ENCODE measurements at regions not wholly inside any gene's neighbourhood (a gene's known extent, or its start where the extent isn't known, plus 50 kb on each side); places are given as distances from the start of the nearest gene placed in this dataset.

- Histone ChIP-seq H4K20me1 (replicated peaks; ENCODE audit: control insufficient read depth, insufficient read depth, low read length) (no peaks in the 10 kb centered on the region), H3K27me3 (ENCODE audit: control insufficient read depth in 2 of 2, insufficient read depth in 2 of 2, low read length in 2 of 2) (no peaks in the 10 kb centered on the region; a peak in 1 of 5 replicates), H3K4me3 (no peak overlapping the region), H3K9me3 (replicated peaks; ENCODE audit: control insufficient read depth, insufficient read depth, low read depth, low read length) (no peaks in the 10 kb centered on the region), H2AFZ (ENCODE audit: low read depth, low read length) (no peak overlapping the region), H3K36me3 (ENCODE audit: control insufficient read depth, insufficient read depth, low read length) (no peaks in the 10 kb centered on the region), H3K79me2 (ENCODE audit: control insufficient read depth, insufficient read depth, low read length) (no peaks in the 10 kb centered on the region), H3K27ac (ENCODE audit: extremely low read depth, low read depth, low read length) (no peak overlapping the region), H3K4me2 (ENCODE audit: insufficient read depth, low read length) (no peak overlapping the region), H3K4me1 (replicated peaks in 1 of 2; ENCODE audit: control insufficient read depth in 2 of 2, insufficient read depth in 2 of 2, low read length in 2 of 2) (no peaks in the 10 kb centered on the region), H3K9me1 (ENCODE audit: control insufficient read depth, insufficient read depth, low read length) (no peaks in the 10 kb centered on the region), H3K9ac (ENCODE audit: insufficient read depth in 1 of 2, low read depth in 2 of 2, low read length in 2 of 2) (no peak overlapping the region)
- no peak for ATAC-seq
- WGBS (ENCODE audit: insufficient coverage, low coverage, missing lambda C conversion rate), result 3% methylated on average over 8 of the region's 11 CpGs
- CTCF ChIA-PET (ENCODE audit: low intra/inter-chr PET ratio), result no interaction called here
- no peak for DNase-seq (ENCODE audit: extremely low read depth in 1 of 4, low spot score in 3 of 4)
- no peak for FAIRE-seq
- in situ Hi-C loops (cut with MboI) (no loop called here), intact Hi-C loops (cut with micrococcal nuclease) (no loop called here)
- no TSS peak for BruUV-seq (replicated peaks)
- TF ChIP-seq CBX8 (IDR thresholded peaks at IDR 0.05; ENCODE audit: borderline replicate concordance, extremely low read depth, low read depth, low read length, poor library complexity, severe bottlenecking), result no peak
- no peak for TF ChIP-seq TGIF2 (CRISPR knock-in tag; IDR thresholded peaks at IDR 0.05)
- TF ChIP-seq, protein P1, sequence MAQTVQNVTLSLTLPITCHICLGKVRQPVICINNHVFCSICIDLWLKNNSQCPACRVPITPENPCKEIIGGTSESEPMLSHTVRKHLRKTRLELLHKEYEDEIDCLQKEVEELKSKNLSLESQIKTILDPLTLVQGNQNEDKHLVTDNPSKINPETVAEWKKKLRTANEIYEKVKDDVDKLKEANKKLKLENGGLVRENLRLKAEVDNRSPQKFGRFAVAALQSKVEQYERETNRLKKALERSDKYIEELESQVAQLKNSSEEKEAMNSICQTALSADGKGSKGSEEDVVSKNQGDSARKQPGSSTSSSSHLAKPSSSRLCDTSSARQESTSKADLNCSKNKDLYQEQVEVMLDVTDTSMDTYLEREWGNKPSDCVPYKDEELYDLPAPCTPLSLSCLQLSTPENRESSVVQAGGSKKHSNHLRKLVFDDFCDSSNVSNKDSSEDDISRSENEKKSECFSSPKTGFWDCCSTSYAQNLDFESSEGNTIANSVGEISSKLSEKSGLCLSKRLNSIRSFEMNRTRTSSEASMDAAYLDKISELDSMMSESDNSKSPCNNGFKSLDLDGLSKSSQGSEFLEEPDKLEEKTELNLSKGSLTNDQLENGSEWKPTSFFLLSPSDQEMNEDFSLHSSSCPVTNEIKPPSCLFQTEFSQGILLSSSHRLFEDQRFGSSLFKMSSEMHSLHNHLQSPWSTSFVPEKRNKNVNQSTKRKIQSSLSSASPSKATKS (CRISPR knock-in tag; IDR thresholded peaks at IDR 0.05), result no peak
- no peak for TF ChIP-seq SNIP1 (IDR thresholded peaks at IDR 0.05; ENCODE audit: low read depth)
- TF ChIP-seq ERF (CRISPR knock-in tag; IDR thresholded peaks at IDR 0.05), result no peak
- TF ChIP-seq, protein P2, sequence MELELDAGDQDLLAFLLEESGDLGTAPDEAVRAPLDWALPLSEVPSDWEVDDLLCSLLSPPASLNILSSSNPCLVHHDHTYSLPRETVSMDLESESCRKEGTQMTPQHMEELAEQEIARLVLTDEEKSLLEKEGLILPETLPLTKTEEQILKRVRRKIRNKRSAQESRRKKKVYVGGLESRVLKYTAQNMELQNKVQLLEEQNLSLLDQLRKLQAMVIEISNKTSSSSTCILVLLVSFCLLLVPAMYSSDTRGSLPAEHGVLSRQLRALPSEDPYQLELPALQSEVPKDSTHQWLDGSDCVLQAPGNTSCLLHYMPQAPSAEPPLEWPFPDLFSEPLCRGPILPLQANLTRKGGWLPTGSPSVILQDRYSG (tag; conservative IDR thresholded peaks at IDR 0.05; ENCODE audit: low read depth), result no peak
- no peak for TF ChIP-seq NR2C1 (IDR thresholded peaks at IDR 0.05)
- TF ChIP-seq NR2C1 (tag; IDR thresholded peaks at IDR 0.05), result no peak
- no peak for TF ChIP-seq DLX4 (CRISPR knock-in tag; IDR thresholded peaks at IDR 0.05)
- POLR2A ChIA-PET, result interaction anchor here (0.6 kb wide), 1 partner anchor 23 kb away, joined by 3 read pairs; no protein-coding TSS in a partner anchor
Measured at GRCh38 chr13:22252281-22252830, 581.5 kb downstream of the FGF9 start.
